GM12865 (cell line): ENCODE measurements at regions not wholly inside any gene's neighbourhood (a gene's known extent, or its start where the extent isn't known, plus 50 kb on each side); places are given as distances from the start of the nearest gene placed in this dataset.

ENCODE experiments used
- DNase-seq: peaks from one replicate; pipeline ENCODE4 v3.0.0; 2010; ENCODE audit warnings: low read depth
- H3K4me3 ChIP-seq: 2 replicates; pipeline ENCODE4 v1.5.1; 2011; ENCODE audit warnings: mild to moderate bottlenecking, low read depth, low read length, control low read depth
- TF ChIP-seq, protein P1 (sequence below): IDR thresholded peaks from 2 replicates; pipeline ENCODE4 v1.5.1; 2011; ENCODE audit warnings: low read length, control low read depth, low read depth, inconsistent platforms; ENCODE audit not compliant: insufficient read depth; ENCODE audit errors: missing control alignments

DNA sequence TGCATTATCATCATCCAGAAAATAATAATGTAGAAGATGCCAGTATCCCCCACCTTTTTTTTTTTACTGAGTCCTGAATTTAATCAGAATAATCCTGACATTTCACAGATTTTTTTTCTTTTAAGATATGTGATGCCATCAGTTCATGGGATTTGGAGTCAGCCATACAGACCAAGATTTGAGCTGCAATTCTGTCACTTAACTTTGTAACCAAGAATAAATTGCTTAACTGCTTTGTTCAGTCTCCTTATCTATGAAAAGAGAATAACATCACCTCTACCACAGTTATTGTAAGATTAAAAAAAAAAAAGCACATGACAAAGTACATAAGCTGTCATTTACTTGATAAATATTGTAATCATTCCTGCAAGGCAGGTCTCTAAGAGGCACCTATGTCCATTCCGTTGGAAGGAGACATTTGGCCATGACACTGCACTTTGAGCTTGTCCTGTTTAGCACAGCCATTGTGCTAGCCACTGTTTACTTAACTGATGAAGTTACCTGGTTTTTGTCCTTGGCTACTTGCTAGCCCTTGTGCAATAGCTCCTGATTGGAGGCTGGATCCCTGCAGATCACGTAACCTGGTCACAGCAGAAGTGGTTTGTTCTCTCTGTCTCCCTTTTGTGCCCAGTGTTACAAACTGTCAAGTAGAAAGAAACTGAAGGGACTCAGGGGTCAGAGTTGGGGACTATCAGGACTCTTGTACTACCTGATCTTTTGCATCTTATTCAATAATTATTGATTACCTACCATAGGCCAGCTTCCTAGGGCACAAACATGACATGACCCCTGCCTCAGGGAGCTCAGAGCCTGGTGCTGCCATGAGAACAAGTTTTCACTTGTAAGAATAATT is 306.0 kb downstream of the WDR72 start:
- no peak for DNase-seq
- H3K4me3 ChIP-seq = no peak overlapping the region
- TF ChIP-seq, protein P1, sequence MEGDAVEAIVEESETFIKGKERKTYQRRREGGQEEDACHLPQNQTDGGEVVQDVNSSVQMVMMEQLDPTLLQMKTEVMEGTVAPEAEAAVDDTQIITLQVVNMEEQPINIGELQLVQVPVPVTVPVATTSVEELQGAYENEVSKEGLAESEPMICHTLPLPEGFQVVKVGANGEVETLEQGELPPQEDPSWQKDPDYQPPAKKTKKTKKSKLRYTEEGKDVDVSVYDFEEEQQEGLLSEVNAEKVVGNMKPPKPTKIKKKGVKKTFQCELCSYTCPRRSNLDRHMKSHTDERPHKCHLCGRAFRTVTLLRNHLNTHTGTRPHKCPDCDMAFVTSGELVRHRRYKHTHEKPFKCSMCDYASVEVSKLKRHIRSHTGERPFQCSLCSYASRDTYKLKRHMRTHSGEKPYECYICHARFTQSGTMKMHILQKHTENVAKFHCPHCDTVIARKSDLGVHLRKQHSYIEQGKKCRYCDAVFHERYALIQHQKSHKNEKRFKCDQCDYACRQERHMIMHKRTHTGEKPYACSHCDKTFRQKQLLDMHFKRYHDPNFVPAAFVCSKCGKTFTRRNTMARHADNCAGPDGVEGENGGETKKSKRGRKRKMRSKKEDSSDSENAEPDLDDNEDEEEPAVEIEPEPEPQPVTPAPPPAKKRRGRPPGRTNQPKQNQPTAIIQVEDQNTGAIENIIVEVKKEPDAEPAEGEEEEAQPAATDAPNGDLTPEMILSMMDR = no peak

DNA sequence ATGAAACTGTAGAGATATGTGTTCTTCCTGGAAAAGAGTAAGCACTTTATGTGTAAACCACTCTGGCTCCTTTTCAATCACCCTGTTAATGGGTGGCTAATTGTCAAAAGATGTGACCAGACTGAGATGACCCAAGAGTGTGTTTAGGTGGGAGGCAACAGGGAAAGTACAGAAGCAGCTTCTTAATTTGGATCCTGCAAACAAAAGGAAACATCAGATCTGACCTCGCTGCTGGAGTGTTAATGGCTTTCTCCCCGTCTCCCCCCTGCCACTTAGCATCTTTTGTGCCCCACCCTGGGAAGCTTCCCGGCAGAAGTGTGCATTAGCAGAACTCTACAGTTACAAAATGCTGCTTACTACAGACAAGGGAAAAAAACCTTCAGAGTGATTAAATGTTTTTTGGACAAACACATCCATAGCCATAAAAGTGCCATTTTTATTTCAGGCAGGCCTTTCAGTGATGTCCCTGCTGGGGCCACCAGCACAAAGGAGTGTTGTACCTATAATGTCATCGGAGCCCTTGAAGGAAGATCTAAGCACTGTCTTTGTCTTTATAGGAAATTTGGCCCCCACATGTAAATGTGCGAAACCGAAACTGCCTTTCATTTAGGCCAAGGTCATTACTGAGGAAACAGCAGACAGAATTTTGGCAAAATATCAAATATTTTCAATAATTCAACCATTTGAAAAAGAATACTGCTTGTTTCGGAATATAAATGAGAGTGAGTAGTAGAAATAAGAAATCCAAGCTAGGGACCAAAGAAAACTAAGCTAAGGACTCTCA is 311.0 kb downstream of the WDR72 start:
- DNase-seq = no peak
- H3K4me3 ChIP-seq = no peak overlapping the region
- TF ChIP-seq, protein P1 = no peak

DNA sequence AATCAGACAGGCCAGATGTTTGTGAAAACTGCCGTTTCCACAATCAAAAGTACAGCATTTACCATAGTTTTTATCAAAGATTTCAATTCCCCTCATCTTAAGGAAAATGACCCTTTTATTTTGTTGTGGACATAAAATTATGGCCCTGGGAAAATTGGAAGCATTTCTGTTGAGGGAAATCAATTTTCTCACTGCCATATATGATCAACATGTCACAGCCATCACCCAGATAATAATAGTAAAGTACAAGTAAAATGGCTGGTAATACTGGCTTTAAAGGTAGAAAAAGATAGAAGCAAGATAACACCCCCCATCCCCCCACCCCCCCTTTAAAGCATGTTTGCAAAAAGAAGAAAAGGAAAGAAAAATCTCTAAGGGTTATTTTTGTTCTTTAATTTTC is 311.7 kb downstream of the WDR72 start:
- no peak overlapping the region for H3K4me3 ChIP-seq
- no peak for DNase-seq
- TF ChIP-seq, protein P1 = no peak

DNA sequence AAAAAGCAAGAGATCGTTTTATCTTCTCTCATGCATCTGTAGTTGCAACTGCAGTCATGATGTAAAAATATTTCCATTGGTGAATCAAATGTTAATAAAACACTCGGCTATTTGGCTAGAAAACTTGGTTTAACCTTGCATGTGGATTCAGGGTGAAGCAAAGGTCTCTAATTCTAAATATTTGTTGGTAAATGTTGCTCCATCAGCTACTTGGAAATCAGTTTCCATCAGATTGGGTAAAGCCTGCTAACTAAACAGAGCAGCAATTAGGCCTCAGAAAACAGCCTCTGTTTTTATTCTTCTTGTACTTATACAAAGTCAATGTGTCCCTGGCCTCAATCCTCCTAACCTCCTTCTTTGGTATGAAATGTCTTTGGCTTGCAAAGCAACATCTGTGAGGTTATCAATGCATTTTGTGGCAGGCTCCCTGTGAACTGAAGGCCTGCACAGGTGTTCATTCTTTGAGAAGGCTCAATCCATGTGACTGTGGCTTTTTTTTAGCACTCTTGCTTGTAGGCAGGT is 312.3 kb downstream of the WDR72 start:
- no peak overlapping the region for H3K4me3 ChIP-seq
- no peak for DNase-seq
- TF ChIP-seq, protein P1 = no peak

DNA sequence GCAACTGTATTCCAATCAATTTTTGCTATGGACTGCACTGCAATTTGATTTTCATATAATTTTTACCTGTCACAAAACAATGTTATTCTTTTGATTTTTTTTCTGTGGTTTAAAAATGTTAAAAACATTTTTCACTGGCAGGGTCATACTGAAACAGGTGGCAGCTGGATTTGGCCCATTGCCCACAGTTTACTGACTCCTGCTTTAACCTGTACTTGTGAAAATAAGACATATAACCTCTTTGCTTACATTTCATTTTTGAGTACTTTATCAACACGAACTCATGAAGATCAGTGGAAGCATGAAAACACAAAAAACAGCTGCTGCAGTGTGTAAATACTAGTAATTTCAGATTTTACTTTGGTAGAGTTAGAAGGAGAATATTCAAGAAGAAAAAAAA is 313.1 kb downstream of the WDR72 start:
- no peak for DNase-seq
- H3K4me3 ChIP-seq = no peak overlapping the region
- TF ChIP-seq, protein P1 = no peak

DNA sequence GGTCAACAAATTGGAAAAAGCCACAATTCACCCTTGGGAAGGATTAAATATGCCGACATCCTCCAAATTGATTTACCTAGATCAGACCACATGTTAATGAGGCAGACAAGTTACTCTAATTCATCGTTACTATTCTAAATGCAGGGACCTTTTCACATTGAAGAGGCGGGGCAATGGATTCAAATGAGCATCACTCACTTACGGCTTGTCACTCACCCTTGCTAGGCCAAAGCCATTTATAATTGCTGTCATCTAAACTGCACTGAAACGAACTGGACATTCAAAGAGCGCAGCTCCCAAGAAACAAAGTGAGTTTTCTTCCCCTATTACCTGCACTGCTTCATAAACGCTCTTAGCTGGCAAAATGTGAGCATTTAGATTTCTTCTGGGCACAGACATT is 313.9 kb downstream of the WDR72 start:
- TF ChIP-seq, protein P1 = no peak
- DNase-seq = no peak

More for the DNA sequence above, 313.9 kb downstream of the WDR72 start:
- no peak overlapping the region for H3K4me3 ChIP-seq
